Stimulated activated CD4-positive, alpha-beta T cell treated with anti-CD3 and anti-CD28 coated beads, Interleukin-12 subunit alpha, Interleukin-12 subunit beta, amount 100 ng/mL, for 48 hours (primary cell): ENCODE measurements at regions not wholly inside any gene's neighbourhood (a gene's known extent, or its start where the extent isn't known, plus 50 kb on each side); places are given as distances from the start of the nearest gene placed in this dataset.

Experiments
- DNase-seq, 3 donors: peaks; one replicate each; pipeline ENCODE4 v3.0.0-alpha.2; 2020; ENCODE audit warnings: low read depth in 2 of 3, low spot score in 1 of 3

DNA sequence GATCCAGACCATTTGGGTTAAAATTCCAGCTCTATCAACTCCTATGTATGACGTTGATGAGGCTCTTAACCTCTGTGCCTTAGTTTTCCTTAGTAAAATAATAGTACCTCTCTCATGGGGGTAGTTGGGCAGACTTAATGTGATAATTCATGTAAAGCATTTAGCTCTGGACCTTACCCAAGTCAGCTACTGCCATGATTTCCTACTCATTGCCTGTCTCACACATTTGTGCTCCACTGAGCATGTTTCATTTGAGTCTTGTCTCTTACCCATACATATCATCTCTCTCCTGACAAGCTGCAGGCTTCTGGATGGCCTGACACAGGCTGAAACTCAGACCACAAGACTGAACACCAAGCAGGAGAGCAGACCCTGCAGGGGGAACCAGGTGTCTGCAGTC lies 77.7 kb upstream of the ZBTB40 start:
- no peak for DNase-seq

- no peak for DNase-seq
Measured at GRCh38 chr1:22375601-22376000, 76.0 kb upstream of the ZBTB40 start.

DNA sequence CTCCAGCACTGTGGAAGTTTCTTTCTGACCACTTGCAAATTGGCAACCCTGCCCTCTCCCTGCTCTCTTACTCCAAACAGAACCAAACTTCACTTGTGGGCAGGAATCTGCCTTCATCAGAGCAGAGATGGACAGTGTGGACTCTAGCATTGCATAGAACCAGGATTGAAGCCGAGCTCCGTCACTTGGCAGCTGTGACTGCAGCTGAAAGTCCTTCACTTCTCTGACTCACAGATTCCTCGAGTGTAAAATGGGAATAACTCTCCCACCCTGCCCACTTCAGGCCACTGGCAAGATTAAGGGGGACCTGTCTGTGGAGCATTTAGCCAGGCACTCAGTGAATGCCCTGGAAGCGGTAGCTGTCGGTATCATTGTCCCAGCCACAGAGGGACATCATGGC lies 75.7 kb upstream of the ZBTB40 start:
- no peak for DNase-seq

DNA sequence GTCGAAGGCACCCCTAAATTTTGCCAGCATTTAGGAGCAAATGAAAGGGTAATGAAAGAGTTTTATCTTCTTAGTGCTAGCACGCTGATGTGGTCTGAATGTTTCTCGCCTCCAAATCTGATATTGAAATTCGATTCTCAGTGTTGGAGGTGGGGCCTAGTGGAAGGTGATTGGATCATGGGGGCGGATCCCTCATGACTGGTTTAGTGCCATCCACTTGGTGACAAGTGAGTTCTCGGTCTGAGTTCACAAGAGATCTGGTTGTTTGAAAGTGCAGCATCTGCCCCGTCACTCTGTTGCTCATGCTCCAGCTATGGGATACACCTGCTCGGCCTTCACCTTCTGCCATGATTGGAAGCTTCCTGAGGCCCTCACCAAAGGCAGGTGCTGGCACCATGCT lies 75.1 kb upstream of the ZBTB40 start:
- no peak for DNase-seq

GRCh38 chr1:22376976-22377375 lies 74.7 kb upstream of the ZBTB40 start:
- no peak for DNase-seq

- no peak for DNase-seq
Measured at GRCh38 chr1:22379566-22379965, 72.1 kb upstream of the ZBTB40 start.

- DNase-seq = no peak
Measured at GRCh38 chr1:22380024-22380785, 71.4 kb upstream of the ZBTB40 start.

GRCh38 chr1:22383526-22384294 lies 67.9 kb upstream of the ZBTB40 start:
- DNase-seq = no peak

GRCh38 chr1:22385537-22385936 lies 66.1 kb upstream of the ZBTB40 start:
- DNase-seq = no peak

DNA sequence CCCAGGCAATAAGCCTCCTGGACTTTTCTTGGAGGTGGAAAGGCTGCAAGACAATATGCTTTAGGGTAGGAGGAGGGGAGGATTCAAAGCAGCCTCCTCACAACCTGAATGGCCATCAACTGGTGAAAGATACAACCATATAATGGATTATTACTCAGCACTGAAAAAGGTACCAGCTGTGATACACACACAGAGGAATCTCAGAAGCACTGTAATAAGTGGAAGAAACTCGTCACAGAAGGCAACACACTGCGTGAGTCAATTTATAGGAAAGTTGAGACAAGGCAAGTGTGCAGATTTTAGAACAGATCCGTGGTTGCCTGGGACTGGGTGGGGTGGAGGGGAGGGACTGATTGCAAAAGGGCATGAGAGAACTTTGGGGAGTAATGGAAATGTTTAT lies 64.9 kb upstream of the ZBTB40 start:
- no peak for DNase-seq

DNA sequence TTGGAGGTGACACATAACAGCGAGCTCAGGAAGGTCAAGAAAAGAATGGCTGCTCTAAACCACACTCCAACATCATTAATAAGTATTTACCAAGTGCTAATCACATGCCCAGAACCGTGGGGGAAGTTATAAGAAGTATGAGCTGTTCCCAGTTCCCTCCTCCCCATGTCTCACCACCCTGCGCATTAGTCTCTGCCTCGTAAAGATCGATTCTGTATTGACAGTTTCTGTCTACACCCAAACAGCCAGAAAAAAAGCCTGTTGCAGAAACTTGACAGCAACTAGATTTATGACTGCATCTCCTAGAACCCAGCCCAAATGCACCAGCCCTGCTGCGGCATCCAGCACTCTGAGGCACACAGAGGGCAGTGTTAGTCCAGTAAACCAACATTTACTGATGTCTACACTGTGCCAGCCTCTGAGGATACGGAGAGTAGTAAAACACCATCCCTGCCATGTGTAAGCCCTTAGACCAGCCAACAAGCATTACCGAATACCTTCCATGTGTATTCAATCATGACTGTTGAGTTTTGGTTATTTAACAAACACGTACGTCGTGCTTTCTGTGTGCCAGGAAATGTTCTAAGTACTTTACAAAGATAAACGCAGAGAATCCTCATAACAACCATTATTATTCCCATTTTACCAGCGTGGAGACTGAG lies 63.6 kb upstream of the ZBTB40 start:
- DNase-seq = no peak

GRCh38 chr1:22388671-22389450 lies 62.8 kb upstream of the ZBTB40 start:
- no peak for DNase-seq

DNA sequence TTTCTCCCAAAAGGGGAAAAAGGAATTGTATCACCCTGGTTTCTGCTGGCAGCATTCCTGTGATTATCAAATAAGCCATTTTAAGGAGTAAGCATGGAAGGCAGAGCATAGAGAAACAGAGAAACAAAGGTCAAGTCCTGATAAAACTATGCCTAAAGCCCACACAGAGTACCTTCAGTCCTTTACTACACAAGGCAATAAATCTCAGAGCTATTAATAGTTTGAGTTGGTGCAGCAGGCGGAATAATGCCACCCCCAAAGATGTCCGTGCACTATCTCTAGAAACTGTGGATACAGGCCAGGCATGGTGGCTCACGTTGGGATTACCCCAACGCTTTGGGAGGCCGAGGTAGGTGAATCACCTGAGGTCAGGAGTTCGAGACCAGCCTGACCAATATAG lies 58.1 kb upstream of the ZBTB40 start:
- DNase-seq = no peak

- no peak for DNase-seq
Measured at GRCh38 chr1:22398656-22399420, 52.8 kb upstream of the ZBTB40 start.

DNA sequence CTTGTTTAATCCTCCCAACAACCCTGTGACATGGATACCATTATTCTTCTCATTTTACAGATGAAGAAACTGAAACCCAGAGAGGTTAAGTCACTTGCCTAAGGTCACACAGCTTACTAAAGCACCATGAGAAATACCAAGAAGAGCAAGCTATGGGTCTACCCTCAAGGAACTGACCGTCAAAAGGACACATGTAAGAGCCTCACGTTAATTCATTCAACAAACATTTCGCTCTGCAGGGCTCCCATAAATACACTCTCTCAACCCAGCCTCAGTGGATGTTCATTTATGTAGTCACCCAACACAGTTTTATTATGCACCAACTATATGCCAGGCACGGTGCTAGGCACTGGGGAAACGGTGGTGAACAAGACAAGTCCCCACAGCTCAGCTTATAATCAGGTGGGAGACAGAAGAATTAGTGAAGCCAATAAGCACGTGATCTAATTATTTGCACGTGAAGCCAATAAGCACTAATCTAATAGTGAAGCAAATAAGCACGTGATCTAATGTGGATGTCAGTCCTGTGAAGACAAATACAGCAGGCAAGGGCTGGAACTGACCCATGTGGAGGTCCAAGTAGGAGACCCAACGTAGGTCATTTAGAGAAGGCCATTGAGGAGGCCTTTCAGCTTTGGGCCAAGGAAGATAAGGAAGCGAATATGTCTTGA lies 52.1 kb upstream of the ZBTB40 start:
- no peak for DNase-seq
